GM18507 (cell line): ENCODE measurements at regions not wholly inside any gene's neighbourhood (a gene's known extent, or its start where the extent isn't known, plus 50 kb on each side); places are given as distances from the start of the nearest gene placed in this dataset.

Experiments used
- DNase-seq: peaks from one replicate; pipeline ENCODE4 v3.0.0; 2011; ENCODE audit warnings: low read depth; ENCODE audit not compliant: insufficient read length; ENCODE audit errors: extremely low spot score
- FAIRE-seq: peaks from 2 replicates; lab custom pipeline; 2011; peaks lifted over from hg19 to GRCh38; lab: Jason Lieb, UNC

DNA sequence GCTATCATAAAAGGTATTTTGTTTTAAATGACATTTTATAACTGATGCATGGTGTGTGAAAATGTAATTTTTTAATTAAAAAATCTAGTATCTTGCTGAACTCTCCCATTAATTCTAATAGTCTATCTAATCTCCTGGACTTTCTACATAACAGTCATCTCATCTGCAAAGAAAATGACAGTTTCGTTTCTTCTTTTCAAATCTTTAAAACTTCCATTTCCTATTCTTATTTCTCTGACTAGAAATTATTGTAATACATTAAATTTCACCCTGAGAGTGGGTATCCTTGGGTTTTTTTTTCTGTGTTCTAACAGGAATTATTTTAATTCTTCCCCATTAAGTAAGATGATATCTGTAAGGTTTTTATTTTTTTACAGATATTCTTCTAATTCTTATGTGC lies 120.1 kb downstream of the KCNF1 start:
- FAIRE-seq (no peak), DNase-seq (no peak)

DNA sequence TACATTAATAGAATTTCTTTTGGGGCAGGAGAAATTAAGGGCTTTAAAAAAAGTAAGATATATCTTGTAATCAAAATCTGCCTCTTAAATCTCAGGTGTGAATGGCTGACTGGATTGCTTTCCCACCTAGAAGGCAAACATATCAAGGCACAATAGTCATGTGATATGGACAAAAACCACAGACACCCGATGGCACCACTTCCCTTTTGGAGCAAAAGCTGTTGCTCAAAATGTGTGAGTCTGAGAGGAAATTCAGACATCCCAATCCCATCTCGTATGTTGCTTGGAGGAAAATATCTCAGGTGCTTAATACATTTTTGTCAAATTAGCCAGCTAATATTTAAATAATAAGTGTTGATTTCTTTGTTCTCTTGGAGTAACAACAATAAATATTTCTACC lies 120.7 kb downstream of the KCNF1 start:
- DNase-seq (no peak), FAIRE-seq (no peak)

DNA sequence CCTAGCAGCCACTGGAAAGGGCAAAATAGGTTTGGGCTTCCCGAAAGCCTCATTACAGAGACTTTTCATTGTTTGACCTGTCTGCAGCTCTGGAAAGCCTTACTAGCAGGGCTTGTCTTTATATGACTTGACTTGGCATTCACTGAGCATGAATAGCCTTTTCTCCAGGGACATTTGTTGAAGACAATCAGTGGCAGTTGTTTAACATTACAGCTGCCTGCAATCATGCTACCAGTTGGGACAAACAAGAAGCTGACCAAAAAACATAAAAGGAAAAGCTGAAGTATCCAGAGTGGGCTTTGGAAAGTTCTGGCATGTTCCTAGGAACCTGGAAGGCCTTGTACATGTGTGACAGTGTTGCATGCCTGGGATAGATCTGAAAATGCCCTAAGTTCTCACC lies 121.4 kb downstream of the KCNF1 start:
- DNase-seq (no peak), FAIRE-seq (no peak)

DNA sequence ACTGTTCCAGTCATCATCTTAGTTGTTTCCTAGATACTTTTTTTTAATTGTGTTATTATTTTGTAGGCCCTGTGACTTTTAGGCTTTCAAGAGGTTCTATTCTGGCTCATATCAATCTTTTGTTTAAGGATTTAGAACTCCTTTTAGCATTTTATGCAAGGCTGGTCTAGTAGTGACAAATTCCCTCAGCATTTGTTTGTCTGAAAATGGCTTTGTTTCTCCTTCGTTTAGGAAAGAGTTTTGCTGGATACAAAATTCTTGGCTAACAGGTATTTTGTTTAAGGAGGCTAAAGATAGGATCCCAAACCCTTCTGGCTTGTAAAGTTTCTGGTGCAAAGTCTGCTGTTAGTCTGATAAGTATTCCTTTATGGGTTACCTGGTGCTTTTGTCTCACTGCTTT lies 116.6 kb upstream of the SLC66A3 start:
- FAIRE-seq, result no peak
- DNase-seq, result no peak

GRCh38 chr2:11040992-11041391 lies 114.3 kb upstream of the SLC66A3 start:
- FAIRE-seq, result no peak

DNA sequence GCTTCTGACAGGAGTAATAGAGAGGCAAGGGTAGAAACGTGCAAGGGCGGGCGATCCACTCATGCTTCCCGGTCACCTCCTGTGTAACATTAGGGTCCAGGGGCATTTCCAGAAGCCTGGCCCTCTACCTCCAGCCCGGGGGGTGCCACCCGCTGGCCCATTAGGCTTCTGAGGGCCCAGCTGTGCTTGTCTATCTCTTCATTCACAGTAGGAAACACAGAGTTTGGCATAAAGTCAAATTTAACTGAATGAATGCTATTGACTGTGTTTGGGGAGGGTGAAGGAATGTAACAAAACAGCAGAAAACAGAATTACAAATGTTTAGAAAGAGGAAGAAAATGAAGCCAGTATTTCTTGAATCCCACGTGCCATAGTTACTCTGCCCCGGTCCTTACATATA lies 112.4 kb upstream of the SLC66A3 start:
- FAIRE-seq, result no peak
- DNase-seq, result no peak

More at GRCh38 chr2:11040992-11041391, 114.3 kb upstream of the SLC66A3 start:
- DNase-seq, result no peak

- no peak for FAIRE-seq
- DNase-seq, result no peak
Measured at GRCh38 chr2:11043245-11043644, 112.0 kb upstream of the SLC66A3 start.

DNA sequence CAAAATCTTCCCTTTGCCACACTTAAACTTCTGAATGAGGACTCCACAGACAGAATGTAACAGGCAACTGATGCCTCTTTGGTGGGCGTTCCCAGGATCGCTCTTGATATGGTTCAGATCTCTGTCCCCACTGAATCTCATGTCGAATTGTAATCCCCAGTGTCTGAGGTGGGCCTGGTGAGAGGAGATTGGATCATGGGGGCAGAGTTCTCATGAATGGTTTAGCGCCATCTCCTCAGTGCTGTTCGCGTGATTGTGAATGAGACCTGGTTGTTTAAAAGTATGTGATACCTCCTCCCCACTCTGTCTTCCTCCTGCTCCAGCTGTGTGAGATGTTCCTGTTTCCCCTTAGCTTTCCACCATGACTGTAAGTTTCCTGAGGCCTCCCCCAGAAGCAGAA lies 111.1 kb upstream of the SLC66A3 start:
- DNase-seq (no peak), FAIRE-seq (no peak)

GRCh38 chr2:11045294-11045693 lies 110.0 kb upstream of the SLC66A3 start:
- no peak for FAIRE-seq

DNA sequence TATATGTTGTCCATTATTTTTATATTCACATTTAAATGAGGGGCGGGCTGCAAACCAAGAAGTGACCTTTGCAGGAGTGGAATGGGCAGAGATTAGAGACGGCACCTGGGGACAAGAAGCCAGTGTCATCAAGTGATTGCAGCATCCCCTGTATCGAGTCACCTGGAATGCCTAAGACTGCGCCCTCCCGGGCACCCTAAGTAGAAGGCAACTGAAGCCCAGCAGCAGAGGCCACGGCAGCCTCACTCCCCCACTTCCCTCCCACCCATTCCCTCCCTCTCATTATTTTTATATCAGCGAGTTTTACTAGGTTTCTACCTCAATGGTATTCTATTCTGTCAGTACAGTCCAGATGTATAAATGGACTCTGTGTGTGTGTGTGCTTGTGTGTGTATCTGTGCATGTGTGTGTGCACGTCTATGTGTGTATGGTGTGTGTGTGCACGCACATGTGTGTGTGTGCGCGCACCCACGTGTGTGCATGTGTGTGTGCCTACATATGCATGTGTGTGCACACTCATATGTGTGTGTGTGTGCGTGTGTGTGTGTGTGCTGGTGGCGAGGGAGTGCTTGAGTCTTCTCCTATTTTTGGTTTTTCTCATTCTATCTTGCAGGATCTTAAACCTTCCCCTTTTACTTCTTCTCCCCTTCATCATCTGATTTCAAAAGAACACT lies 106.8 kb upstream of the SLC66A3 start:
- FAIRE-seq, result no peak
- no peak for DNase-seq

More at GRCh38 chr2:11045294-11045693, 110.0 kb upstream of the SLC66A3 start:
- DNase-seq, result no peak

- no peak for DNase-seq
- FAIRE-seq, result no peak
Measured at GRCh38 chr2:11050565-11050964, 104.7 kb upstream of the SLC66A3 start.

GRCh38 chr2:11051280-11051679 lies 104.0 kb upstream of the SLC66A3 start:
- no peak for FAIRE-seq

DNA sequence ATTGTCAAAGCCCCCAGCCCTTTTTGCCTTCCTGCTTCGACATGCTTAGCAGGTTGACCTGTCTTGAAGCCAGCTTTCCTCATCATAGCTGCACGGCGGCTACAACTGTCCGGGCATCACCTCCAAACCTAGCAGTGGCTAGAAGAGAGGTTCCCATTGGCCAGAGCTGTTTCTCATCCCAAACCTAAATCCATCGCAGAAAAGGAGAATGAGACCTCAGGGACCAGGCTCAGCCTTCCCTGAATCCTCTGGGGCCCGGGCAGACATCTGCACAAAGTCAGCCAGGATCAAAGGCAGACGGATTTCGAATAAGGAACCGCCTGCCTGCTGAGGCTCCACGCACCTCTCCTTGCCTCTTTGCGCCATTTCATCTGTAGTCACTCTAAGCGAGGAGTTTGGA lies 101.7 kb upstream of the SLC66A3 start:
- FAIRE-seq (no peak), DNase-seq (no peak)

More at GRCh38 chr2:11051280-11051679, 104.0 kb upstream of the SLC66A3 start:
- DNase-seq, result no peak

GRCh38 chr2:11054783-11055678 lies 100.2 kb upstream of the SLC66A3 start:
- no peak for FAIRE-seq
- DNase-seq, result no peak

GRCh38 chr2:11055679-11056215 lies 99.5 kb upstream of the SLC66A3 start:
- DNase-seq, result no peak
- FAIRE-seq, result no peak

- FAIRE-seq (no peak), DNase-seq (no peak)
Measured at GRCh38 chr2:11056614-11057013, 98.7 kb upstream of the SLC66A3 start.

DNA sequence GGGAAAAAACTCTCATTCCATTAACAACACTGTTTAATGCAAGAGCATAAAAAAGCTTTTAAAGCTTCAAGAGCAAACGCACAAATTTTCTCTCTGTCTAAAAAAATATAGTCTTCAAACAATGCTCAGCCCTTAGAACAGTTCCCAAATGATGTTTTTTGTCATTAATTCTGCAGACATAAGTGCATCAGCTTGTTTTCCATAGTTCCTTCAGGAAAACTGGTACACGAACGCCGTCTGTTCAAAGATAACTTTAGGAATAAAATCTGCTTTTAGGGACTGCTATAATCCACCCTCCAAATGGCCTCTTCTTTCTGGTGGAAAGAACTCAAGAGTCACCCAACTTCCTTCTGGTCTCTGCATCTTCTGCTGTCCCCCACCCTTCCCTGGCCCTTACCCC lies 98.2 kb upstream of the SLC66A3 start:
- FAIRE-seq, result no peak
- no peak for DNase-seq

- no peak for DNase-seq
- no peak for FAIRE-seq
Measured at GRCh38 chr2:11058129-11058528, 97.1 kb upstream of the SLC66A3 start.

GRCh38 chr2:11060376-11061169 lies 94.7 kb upstream of the SLC66A3 start:
- FAIRE-seq (no peak), DNase-seq (no peak)
